ENCODE measurements at regions not wholly inside any gene's neighbourhood (a gene's known extent, or its start where the extent isn't known, plus 50 kb on each side); places are given as distances from the start of the nearest gene placed in this dataset.

GRCh38 chr11:30131535-30131934 is 99.3 kb upstream of the FSHB start:
- no peak overlapping the region for H2AK5ac ChIP-seq (ENCODE audit: low read depth, low read length)
- no peak overlapping the region for H2BK20ac ChIP-seq (ENCODE audit: low read depth, low read length)

More at GRCh38 chr11:30131535-30131934, 99.3 kb upstream of the FSHB start:
- Histone ChIP-seq H3K27ac (ENCODE audit: insufficient read depth, low read length) (no peak overlapping the region), H3K4ac (ENCODE audit: low read depth, low read length) (no peak overlapping the region), H4K20me1 (ENCODE audit: insufficient read depth, low read length) (no peaks in the 10 kb centered on the region), H2AFZ (replicated peaks; ENCODE audit: low read length, poor library complexity) (no peak overlapping the region), H3K23ac (ENCODE audit: low read depth, low read length) (no peak overlapping the region), H4K8ac (ENCODE audit: low read depth in 2 of 2, low read length in 2 of 2) (no peak overlapping the region), H3K9me3 (ENCODE audit: control insufficient read depth, insufficient read depth, low read length) (no peaks in the 10 kb centered on the region), H2BK120ac (ENCODE audit: low read depth, low read length) (no peak overlapping the region), H3K4me3 (ENCODE audit: insufficient read depth, low read depth, low read length) (no peak overlapping the region), H2BK15ac (ENCODE audit: low read depth, low read length) (no peak overlapping the region), H3K9me1 (ENCODE audit: insufficient read depth, low read length) (no peaks in the 10 kb centered on the region), H3K36me3 (ENCODE audit: control insufficient read depth, insufficient read depth, low read length) (no peaks in the 10 kb centered on the region), H3K9ac (ENCODE audit: low read depth, low read length) (no peak overlapping the region), H2BK5ac (ENCODE audit: low read depth, low read length, poor library complexity, severe bottlenecking) (no peak overlapping the region), H3K4me2 (ENCODE audit: low read depth, low read length) (no peak overlapping the region), H3K27me3 (ENCODE audit: control insufficient read depth, insufficient read depth, low read length) (no peaks in the 10 kb centered on the region), H3K79me1 (ENCODE audit: low read depth in 1 of 2, low read length in 2 of 2) (no peaks in the 10 kb centered on the region), H2AK9ac (replicated peaks; ENCODE audit: low read depth, low read length, poor library complexity) (no peak overlapping the region), H3K4me1 (ENCODE audit: control insufficient read depth, insufficient read depth, low read length) (no peaks in the 10 kb centered on the region), H3K56ac (ENCODE audit: extremely low read depth, insufficient read depth, low read length) (no peak overlapping the region), H3K14ac (replicated peaks; ENCODE audit: low read depth, low read length) (no peak overlapping the region), H3K18ac (ENCODE audit: low read depth, low read length) (no peak overlapping the region), H4K91ac (ENCODE audit: insufficient read depth, low read depth, low read length) (no peak overlapping the region), H4K5ac (ENCODE audit: low read depth, low read length) (no peak overlapping the region)
- TF ChIP-seq RFX5 (IDR thresholded peaks at IDR 0.05; ENCODE audit: low read depth, low read length) (no peak), MAFK (IDR thresholded peaks at IDR 0.05; ENCODE audit: low read depth, low read length) (no peak), RCOR1 (IDR thresholded peaks at IDR 0.05; ENCODE audit: insufficient replicate concordance, low read length) (no peak), MAZ (IDR thresholded peaks at IDR 0.05; ENCODE audit: borderline replicate concordance, low read depth, low read length) (no peak), POLR2A (IDR thresholded peaks at IDR 0.05; ENCODE audit: low read depth, low read length) (no peak), USF2 (IDR thresholded peaks at IDR 0.05; ENCODE audit: low read depth, low read length) (no peak), RAD21 (IDR thresholded peaks at IDR 0.05; ENCODE audit: low read length) (no peak), CTCF (conservative IDR thresholded peaks at IDR 0.05; ENCODE audit: low read depth, low read length) (no peak), CHD1 (IDR thresholded peaks at IDR 0.05; ENCODE audit: low read depth, low read length) (no peak), NFE2L2 (IDR thresholded peaks at IDR 0.05; ENCODE audit: low read depth, low read length) (no peak), FOS (IDR thresholded peaks at IDR 0.05; ENCODE audit: low read depth, low read length) (no peak), MXI1 (IDR thresholded peaks at IDR 0.05; ENCODE audit: borderline replicate concordance, low read depth, low read length) (no peak), SMC3 (IDR thresholded peaks at IDR 0.05; ENCODE audit: low read depth, low read length) (no peak), ELK1 (IDR thresholded peaks at IDR 0.05; ENCODE audit: borderline replicate concordance, low read depth, low read length) (no peak), CEBPB (IDR thresholded peaks at IDR 0.05; ENCODE audit: low read depth, low read length) (no peak)
- ChIA-PET CTCF (interaction anchor here (0.5 kb wide), 1 partner anchor 285 kb away, joined by 3 read pairs; no protein-coding TSS in a partner anchor), POLR2A (ENCODE audit: unreplicated experiment) (no interaction called here)
- no CpG with 5 or more reads among the region's 2 CpGs for WGBS, 2 experiments (ENCODE audit: extremely low coverage in 2 of 2, insufficient read length in 1 of 2)
- intact Hi-C loops (cut with micrococcal nuclease) (no loop called here), in situ Hi-C loops (cut with MboI; ENCODE audit: low sequenced_read_pairs) (loop anchor here (25.0 kb wide), 1 partner anchor 694 kb away; no protein-coding TSS in a partner anchor), dilution Hi-C loops (cut with HindIII; ENCODE audit: low sequenced_read_pairs, unreplicated experiment) (no loop called here)
- DNase-seq (no peak), ATAC-seq (ENCODE audit: low read depth) (no peak; the same call in 1 of the 2 replicates)
- BruUV-seq (replicated peaks), result no TSS peak

All from IMR-90 (cell line).